PC-3 (cell line): ENCODE measurements at regions not wholly inside any gene's neighbourhood (a gene's known extent, or its start where the extent isn't known, plus 50 kb on each side); places are given as distances from the start of the nearest gene placed in this dataset.

Source experiments
- EZH2 ChIP-seq: fragments of 300-600 bp; sonication (generic); IDR thresholded peaks from one replicate; pipeline ENCODE4 v1.6.1; 2017; ENCODE audit warnings: antibody characterized with exemption, mild to moderate bottlenecking, low read length; ENCODE audit not compliant: unreplicated experiment
- EZH2phosphoT487 ChIP-seq: fragments of 300-600 bp; sonication (generic); IDR thresholded peaks from 2 replicates; pipeline ENCODE4 v1.6.1; 2018; ENCODE audit warnings: mild to moderate bottlenecking, antibody characterized with exemption, low read length, borderline replicate concordance
- TF ChIP-seq, protein P1 (sequence below): fragments of 300-600 bp; sonication (generic); conservative IDR thresholded peaks from 2 replicates; pipeline ENCODE4 v1.5.1; 2017; ENCODE audit warnings: antibody characterized with exemption, low read depth, mild to moderate bottlenecking, low read length

GRCh38 chr4:40698733-40699132, 51.0 kb upstream of the NSUN7 start:
- TF ChIP-seq, protein P1, sequence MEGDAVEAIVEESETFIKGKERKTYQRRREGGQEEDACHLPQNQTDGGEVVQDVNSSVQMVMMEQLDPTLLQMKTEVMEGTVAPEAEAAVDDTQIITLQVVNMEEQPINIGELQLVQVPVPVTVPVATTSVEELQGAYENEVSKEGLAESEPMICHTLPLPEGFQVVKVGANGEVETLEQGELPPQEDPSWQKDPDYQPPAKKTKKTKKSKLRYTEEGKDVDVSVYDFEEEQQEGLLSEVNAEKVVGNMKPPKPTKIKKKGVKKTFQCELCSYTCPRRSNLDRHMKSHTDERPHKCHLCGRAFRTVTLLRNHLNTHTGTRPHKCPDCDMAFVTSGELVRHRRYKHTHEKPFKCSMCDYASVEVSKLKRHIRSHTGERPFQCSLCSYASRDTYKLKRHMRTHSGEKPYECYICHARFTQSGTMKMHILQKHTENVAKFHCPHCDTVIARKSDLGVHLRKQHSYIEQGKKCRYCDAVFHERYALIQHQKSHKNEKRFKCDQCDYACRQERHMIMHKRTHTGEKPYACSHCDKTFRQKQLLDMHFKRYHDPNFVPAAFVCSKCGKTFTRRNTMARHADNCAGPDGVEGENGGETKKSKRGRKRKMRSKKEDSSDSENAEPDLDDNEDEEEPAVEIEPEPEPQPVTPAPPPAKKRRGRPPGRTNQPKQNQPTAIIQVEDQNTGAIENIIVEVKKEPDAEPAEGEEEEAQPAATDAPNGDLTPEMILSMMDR, result no peak
- TF ChIP-seq EZH2phosphoT487 (no peak), EZH2 (no peak)
